Right cardiac atrium (tissue), 5 donors: ENCODE measurements at regions not wholly inside any gene's neighbourhood (a gene's known extent, or its start where the extent isn't known, plus 50 kb on each side); places are given as distances from the start of the nearest gene placed in this dataset.
"Not testable (repeated sequence)": the region's sequence is repeated elsewhere in the genome, so short reads cannot be mapped to it uniquely, and the experiment has no call there.

Experiments used
- ATAC-seq, 2 donors: fragments of 200-7000 bp; cut with Tn5 transposase; one replicate each; pipeline versions ENCODE4 v1.8.0 to v1.9.1; 2020; ENCODE audit warnings: moderate library complexity in 2 of 2, mild to moderate bottlenecking in 1 of 2
- DNase-seq, 3 donors: peaks; one replicate each; pipeline ENCODE4 v3.0.0-alpha.2; 2020
- H3K27ac ChIP-seq: one replicate; pipeline ENCODE4 v1.5.1; 2013; ENCODE audit warnings: mild to moderate bottlenecking, low read length, control low read depth, moderate library complexity
- H3K27me3 ChIP-seq: one replicate; pipeline ENCODE4 v1.6.1; 2013; ENCODE audit not compliant: control insufficient read depth, insufficient read depth
- H3K4me1 ChIP-seq: one replicate; pipeline ENCODE4 v1.6.1; 2013; ENCODE audit warnings: low read length; ENCODE audit not compliant: control insufficient read depth, insufficient read depth
- H3K4me3 ChIP-seq: one replicate; pipeline ENCODE4 v1.5.1; 2013; ENCODE audit warnings: low read length, control low read depth
- H3K9me3 ChIP-seq: one replicate; pipeline ENCODE4 v1.6.1; 2013; ENCODE audit warnings: low read length; ENCODE audit not compliant: control insufficient read depth
- WGBS: extraction: QIAGEN DNeasy Blood & Tissue Kit; methylation state at CpG from one replicate; pipeline ENCODE4 v1.1.7; 2013; 5-methylcytosine and 5-hydroxymethylcytosine counted together
- intact Hi-C, 4 donors: fragments of 100-400 bp; cut with DNase I; formaldehyde crosslinking; loops; one replicate each; pipeline versions ENCODE4 v1.11.0 to v1.14.0; 2022 to 2023
- donor health status: healthy with polysubstance abuse.
- donor health status: DM: no; HTN: yes; CAD: no.
- donor health status: DM: no; HTN: no; CAD: no.
- donor health status: DM: no; HTN: yes; CAD: no; lungs with severe emphysema.
- donor health status: DM: yes; HTN: yes; CAD: no.

DNA sequence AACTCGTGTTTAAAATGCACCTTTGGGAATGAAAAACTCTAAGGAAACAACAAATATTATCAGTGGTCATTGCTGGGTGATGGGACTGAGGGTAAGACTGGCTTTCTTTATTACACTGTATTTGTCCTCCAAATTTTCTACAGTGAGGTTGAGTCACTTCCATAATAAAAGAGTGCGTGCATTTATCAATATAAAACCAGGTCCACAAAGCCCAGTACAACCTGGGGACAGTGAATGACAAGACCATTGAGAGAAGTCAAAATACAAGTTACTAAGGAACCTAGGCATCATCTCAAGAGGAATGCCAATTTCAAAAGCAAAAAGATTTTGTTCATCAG, 76.4 kb downstream of the MAGED4 start:
- Histone ChIP-seq H3K9me3 (no peaks in the 10 kb centered on the region), H3K4me3 (peak overlapping the region; percentile 74), H3K27ac (no peak overlapping the region), H3K27me3 (no peaks in the 10 kb centered on the region), H3K4me1 (no peaks in the 10 kb centered on the region)
- 7% methylated on average over 2 of the region's 2 CpGs for WGBS
- peak in 1 of 2 donors; percentile 10 for ATAC-seq
- no peak for DNase-seq
- intact Hi-C loops = no loop called here

GRCh38 chrX:52261463-52262194, 76.9 kb downstream of the MAGED4 start:
- no peaks in the 10 kb centered on the region for H3K9me3 ChIP-seq
- H3K27ac ChIP-seq = peak overlapping the region; percentile 86
- ATAC-seq (peak; percentile 100), DNase-seq (peak; percentile 97 to 98 (median 97))
- H3K4me3 ChIP-seq = peak overlapping the region; percentile 74
- intact Hi-C loops = no loop called here
- H3K27me3 ChIP-seq = no peaks in the 10 kb centered on the region
- no peaks in the 10 kb centered on the region for H3K4me1 ChIP-seq
- WGBS = under 1% methylated on average over 41 of the region's 41 CpGs

- Histone ChIP-seq H3K4me1 (no peaks in the 10 kb centered on the region), H3K27ac (peak overlapping the region; percentile 86), H3K4me3 (peak overlapping the region; percentile 74), H3K27me3 (no peaks in the 10 kb centered on the region), H3K9me3 (no peaks in the 10 kb centered on the region)
- intact Hi-C loops = no loop called here
- WGBS = 9% methylated on average over 19 of the region's 19 CpGs
- DNase-seq (no peak), ATAC-seq (no peak)
Observed at GRCh38 chrX:52262195-52262546, 77.5 kb downstream of the MAGED4 start.

DNA sequence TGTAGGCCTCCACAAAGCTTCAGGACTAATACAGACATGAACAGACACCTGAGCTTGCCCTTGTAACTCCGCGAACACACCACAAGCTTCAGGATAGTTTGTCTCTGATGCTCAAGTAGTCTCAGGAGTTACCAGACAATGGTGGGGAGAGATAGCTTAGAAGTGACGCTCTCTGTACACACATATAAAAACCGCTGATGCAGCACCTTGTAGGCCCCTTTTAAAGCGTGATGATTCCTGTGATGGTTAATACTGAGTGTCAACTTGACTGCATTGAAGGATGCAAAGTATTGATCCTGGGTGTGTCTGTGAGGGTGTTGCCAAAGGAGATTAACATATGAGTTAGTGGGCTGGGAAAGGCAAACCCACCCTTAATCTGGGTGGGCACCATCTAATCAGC, 78.7 kb downstream of the MAGED4 start:
- no peak overlapping the region for H3K27ac ChIP-seq
- no peak overlapping the region for H3K4me3 ChIP-seq
- intact Hi-C loops = no loop called here
- no peaks in the 10 kb centered on the region for H3K4me1 ChIP-seq
- ATAC-seq = no peak
- no peaks in the 10 kb centered on the region for H3K9me3 ChIP-seq
- no peaks in the 10 kb centered on the region for H3K27me3 ChIP-seq
- DNase-seq = no peak
- WGBS = 98% methylated on average over 5 of the region's 5 CpGs

DNA sequence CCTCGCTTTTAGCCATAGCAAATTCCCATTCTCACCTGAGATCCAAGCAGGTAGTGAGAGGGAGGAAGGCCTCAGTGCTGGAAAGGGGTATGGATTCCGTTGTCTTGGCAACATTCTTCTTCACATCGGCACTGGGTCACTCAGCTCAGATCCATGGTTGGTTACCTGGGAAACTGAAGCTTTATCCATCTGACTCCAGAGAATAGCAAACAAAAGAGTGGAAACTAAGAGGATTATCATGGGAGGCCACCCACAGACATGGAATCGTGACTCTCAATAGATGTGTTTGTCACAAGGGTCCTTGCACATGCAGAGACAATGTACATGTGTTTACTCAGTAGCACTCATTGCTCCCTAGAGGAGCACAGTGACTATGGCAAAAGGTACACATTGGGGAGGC, 81.0 kb downstream of the MAGED4 start:
- WGBS = 82% methylated on average over 4 of the region's 4 CpGs
- Histone ChIP-seq H3K4me3 (no peak overlapping the region), H3K27ac (no peak overlapping the region), H3K4me1 (no peaks in the 10 kb centered on the region), H3K9me3 (no peaks in the 10 kb centered on the region), H3K27me3 (no peaks in the 10 kb centered on the region)
- DNase-seq = no peak
- ATAC-seq = no peak
- intact Hi-C loops = no loop called here

DNA sequence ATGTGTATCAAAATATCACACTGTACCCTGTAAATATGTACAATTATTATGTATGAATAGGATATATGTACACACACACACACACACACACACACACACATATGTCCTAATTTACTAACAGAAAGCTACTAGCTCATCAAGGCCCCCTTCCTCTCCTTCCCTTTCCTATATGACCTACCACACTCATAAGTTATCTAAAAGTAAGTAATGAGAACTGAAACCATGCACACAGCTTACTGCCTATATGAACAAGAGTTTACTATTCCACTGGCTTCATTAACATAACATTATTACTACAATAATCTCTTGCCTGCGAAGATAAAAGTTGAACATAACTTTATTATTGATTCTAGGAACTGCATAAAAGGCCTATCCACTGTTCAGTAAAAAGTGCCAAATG, 83.8 kb downstream of the MAGED4 start:
- H3K4me1 ChIP-seq, H3K4me3 ChIP-seq, DNase-seq, H3K27ac ChIP-seq, intact Hi-C loops, H3K9me3 ChIP-seq, H3K27me3 ChIP-seq, ATAC-seq: not testable (repeated sequence)
- WGBS = 83% methylated on average over 1 of the region's 1 CpG

- 25% methylated on average over 4 of the region's 4 CpGs for WGBS
- Histone ChIP-seq H3K9me3 (no peaks in the 10 kb centered on the region), H3K4me1 (no peaks in the 10 kb centered on the region), H3K27me3 (no peaks in the 10 kb centered on the region), H3K27ac (no peak overlapping the region), H3K4me3 (no peak overlapping the region)
- ATAC-seq = no peak
- no peak for DNase-seq
- intact Hi-C loops = no loop called here
Observed at GRCh38 chrX:52270453-52271116, 85.9 kb downstream of the MAGED4 start.

GRCh38 chrX:52271206-52271605, 86.5 kb downstream of the MAGED4 start:
- H3K27ac ChIP-seq = no peak overlapping the region
- WGBS = 33% methylated on average over 2 of the region's 2 CpGs
- intact Hi-C loops = no loop called here
- H3K4me3 ChIP-seq = no peak overlapping the region
- H3K4me1 ChIP-seq = no peaks in the 10 kb centered on the region
- no peaks in the 10 kb centered on the region for H3K27me3 ChIP-seq
- DNase-seq (no peak), ATAC-seq (no peak)
- no peaks in the 10 kb centered on the region for H3K9me3 ChIP-seq

- no peak for DNase-seq
- Histone ChIP-seq H3K4me3 (no peak overlapping the region), H3K9me3 (no peaks in the 10 kb centered on the region), H3K27ac (no peak overlapping the region), H3K27me3 (no peaks in the 10 kb centered on the region), H3K4me1 (no peaks in the 10 kb centered on the region)
- intact Hi-C loops = no loop called here
- 54% methylated on average over 8 of the region's 8 CpGs for WGBS
- ATAC-seq = no peak
Observed at GRCh38 chrX:52277666-52278065, 91.2 kb upstream of the XAGE2 start.

GRCh38 chrX:52280812-52281211, 88.0 kb upstream of the XAGE2 start:
- intact Hi-C loops = no loop called here
- DNase-seq = no peak
- Histone ChIP-seq H3K4me1 (no peaks in the 10 kb centered on the region), H3K4me3 (no peak overlapping the region), H3K27ac (no peak overlapping the region), H3K9me3 (no peaks in the 10 kb centered on the region), H3K27me3 (no peaks in the 10 kb centered on the region)
- no peak for ATAC-seq
- WGBS = 94% methylated on average over 2 of the region's 2 CpGs

- H3K9me3 ChIP-seq = no peaks in the 10 kb centered on the region
- no peak overlapping the region for H3K27ac ChIP-seq
- no peak for DNase-seq
- no peak for ATAC-seq
- 84% methylated on average over 14 of the region's 14 CpGs for WGBS
- H3K4me1 ChIP-seq = no peaks in the 10 kb centered on the region
- no peaks in the 10 kb centered on the region for H3K27me3 ChIP-seq
- intact Hi-C loops = no loop called here
- H3K4me3 ChIP-seq = no peak overlapping the region
Observed at GRCh38 chrX:52284865-52285264, 84.0 kb upstream of the XAGE2 start.
